Uterus (tissue), 3 donors: ENCODE measurements at regions not wholly inside any gene's neighbourhood (a gene's known extent, or its start where the extent isn't known, plus 50 kb on each side); places are given as distances from the start of the nearest gene placed in this dataset.

Experiments used
- DNase-seq, 2 donors: peaks; one replicate each; pipeline ENCODE4 v3.0.0-alpha.2; 2019 to 2020
- H3K27ac ChIP-seq, 2 donors: fragments of 200-600 bp; sonication (generic); 1 replicate in 1 of 2; 2 replicates in 1 of 2; pipeline ENCODE4 v1.5.1; 2016 to 2018
- H3K27me3 ChIP-seq, 2 donors: fragments of 200-600 bp; sonication (generic); one replicate each; pipeline ENCODE4 v1.5.1; 2018 to 2019; ENCODE audit warnings: control low read depth in 1 of 2
- H3K36me3 ChIP-seq, 2 donors: fragments of 200-600 bp; sonication (generic); one replicate each; pipeline ENCODE4 v1.5.1; 2019; ENCODE audit warnings: control low read depth in 1 of 2
- H3K4me1 ChIP-seq, 2 donors: fragments of 200-600 bp; sonication (generic); one replicate each; pipeline ENCODE4 v1.5.1; 2018 to 2019; ENCODE audit warnings: control low read depth in 1 of 2
- H3K4me3 ChIP-seq, 2 donors: fragments of 200-600 bp; sonication (generic); 1 replicate in 1 of 2; 2 replicates in 1 of 2; pipeline ENCODE4 v1.5.1; 2018 to 2019; ENCODE audit warnings: mild to moderate bottlenecking in 1 of 2
- H3K9me3 ChIP-seq, 2 donors: fragments of 200-600 bp; sonication (generic); one replicate each; pipeline ENCODE4 v1.5.1; 2019; ENCODE audit warnings: control low read depth in 1 of 2
- CTCF ChIP-seq, 4 experiments: fragments of 200-600 bp in 2 of 4; fragments of 450-650 bp in 2 of 4; sonication (generic) in 2 of 4; IDR thresholded peaks; one replicate each; pipeline ENCODE4 v1.5.1; 2016 to 2019; ENCODE audit warnings: antibody characterized with exemption in 4 of 4, mild to moderate bottlenecking in 2 of 4, moderate library complexity in 1 of 4
- POLR2A ChIP-seq, 2 donors: fragments of 450-650 bp; IDR thresholded peaks; one replicate each; pipeline ENCODE4 v1.6.1; 2016; ENCODE audit warnings: antibody characterized with exemption in 2 of 2, mild to moderate bottlenecking in 1 of 2, moderate library complexity in 1 of 2
- intact Hi-C: fragments of 100-400 bp; cut with DNase I; formaldehyde crosslinking; loops from one replicate; pipeline ENCODE4 v1.15.1; 2023; ENCODE audit warnings: low total_unique reads
- donor health status: DM: yes; HTN: yes; CAD: no.

GRCh38 chr13:74687442-74688182 lies 553.4 kb upstream of the KLF12 start:
- Histone ChIP-seq H3K4me1 (no peaks in the 10 kb centered on the region), H3K27me3 (no peaks in the 10 kb centered on the region), H3K9me3 (no peaks in the 10 kb centered on the region), H3K27ac (no peak overlapping the region), H3K36me3 (no peaks in the 10 kb centered on the region), H3K4me3 (no peak overlapping the region)
- no peak for TF ChIP-seq POLR2A (IDR thresholded peaks at IDR 0.05)
- TF ChIP-seq CTCF (IDR thresholded peaks at IDR 0.05), result no peak
- intact Hi-C loops, result no loop called here
- peak in 1 of 2 donors; percentile 30 for DNase-seq

- no peaks in the 10 kb centered on the region for H3K9me3 ChIP-seq
- H3K4me1 ChIP-seq, result no peaks in the 10 kb centered on the region
- no peak for TF ChIP-seq CTCF (IDR thresholded peaks at IDR 0.05)
- no peak for TF ChIP-seq POLR2A (IDR thresholded peaks at IDR 0.05)
- no peaks in the 10 kb centered on the region for H3K36me3 ChIP-seq
- intact Hi-C loops, result no loop called here
- H3K4me3 ChIP-seq, result no peak overlapping the region
- H3K27me3 ChIP-seq, result no peaks in the 10 kb centered on the region
- no peak overlapping the region for H3K27ac ChIP-seq
- no peak for DNase-seq
Measured at GRCh38 chr13:74683411-74683810, 549.2 kb upstream of the KLF12 start.

- TF ChIP-seq CTCF (IDR thresholded peaks at IDR 0.05) (no peak), POLR2A (IDR thresholded peaks at IDR 0.05) (no peak)
- H3K4me3 ChIP-seq, result no peak overlapping the region
Measured at GRCh38 chr13:74682746-74683145, 548.5 kb upstream of the KLF12 start.

GRCh38 chr13:74681891-74682290 lies 547.7 kb upstream of the KLF12 start:
- Histone ChIP-seq H3K27ac (no peak overlapping the region), H3K4me3 (no peak overlapping the region), H3K27me3 (no peaks in the 10 kb centered on the region), H3K36me3 (no peaks in the 10 kb centered on the region), H3K4me1 (no peaks in the 10 kb centered on the region), H3K9me3 (no peaks in the 10 kb centered on the region)
- intact Hi-C loops, result no loop called here
- TF ChIP-seq CTCF (IDR thresholded peaks at IDR 0.05) (no peak), POLR2A (IDR thresholded peaks at IDR 0.05) (no peak)
- DNase-seq, result no peak

More at GRCh38 chr13:74682746-74683145, 548.5 kb upstream of the KLF12 start:
- Histone ChIP-seq H3K36me3 (no peaks in the 10 kb centered on the region), H3K27ac (no peak overlapping the region), H3K27me3 (no peaks in the 10 kb centered on the region), H3K9me3 (no peaks in the 10 kb centered on the region), H3K4me1 (no peaks in the 10 kb centered on the region)
- no peak for DNase-seq
- intact Hi-C loops, result no loop called here

GRCh38 chr13:74678308-74678965 lies 544.2 kb upstream of the KLF12 start:
- H3K36me3 ChIP-seq, result no peaks in the 10 kb centered on the region
- H3K27me3 ChIP-seq, result no peaks in the 10 kb centered on the region
- intact Hi-C loops, result no loop called here
- no peak overlapping the region for H3K4me3 ChIP-seq
- no peaks in the 10 kb centered on the region for H3K4me1 ChIP-seq
- H3K9me3 ChIP-seq, result no peaks in the 10 kb centered on the region
- no peak for DNase-seq
- TF ChIP-seq CTCF (IDR thresholded peaks at IDR 0.05) (no peak), POLR2A (IDR thresholded peaks at IDR 0.05) (no peak)
- no peak overlapping the region for H3K27ac ChIP-seq
